HG03520 (cell line): ENCODE measurements at regions not wholly inside any gene's neighbourhood (a gene's known extent, or its start where the extent isn't known, plus 50 kb on each side); places are given as distances from the start of the nearest gene placed in this dataset.
"Not testable (repeated sequence)": the region's sequence is repeated elsewhere in the genome, so short reads cannot be mapped to it uniquely, and the experiment has no call there.

Experiments
- ATAC-seq: cut with Tn5 transposase; IDR thresholded peaks from one replicate; pipeline ENCODE4 v1.9.1; 2021; ENCODE audit warnings: mild to moderate bottlenecking, moderate library complexity; ENCODE audit not compliant: unreplicated experiment

- ATAC-seq, result no peak
These were observed 331.9 kb downstream of the NUP35 start for GRCh38 chr2:183456177-183456576.

GRCh38 chr2:183458460-183458859, 334.2 kb downstream of the NUP35 start:
- ATAC-seq, result no peak

GRCh38 chr2:183459466-183459865, 335.2 kb downstream of the NUP35 start:
- no peak for ATAC-seq

- no peak for ATAC-seq
These were observed 339.6 kb downstream of the NUP35 start for GRCh38 chr2:183463821-183464220.

- ATAC-seq, result no peak
These were observed 340.8 kb downstream of the NUP35 start for GRCh38 chr2:183465048-183465447.

- ATAC-seq, result no peak
These were observed 350.9 kb downstream of the NUP35 start for GRCh38 chr2:183474912-183475695.

GRCh38 chr2:183476490-183476889, 352.2 kb downstream of the NUP35 start:
- ATAC-seq, result no peak

- ATAC-seq, result no peak
These were observed 353.1 kb downstream of the NUP35 start for GRCh38 chr2:183477296-183477695.

GRCh38 chr2:183478941-183479595, 354.8 kb downstream of the NUP35 start:
- not testable (repeated sequence) for ATAC-seq

GRCh38 chr2:183487326-183487725, 363.1 kb downstream of the NUP35 start:
- no peak for ATAC-seq

- ATAC-seq, result no peak
These were observed 364.2 kb downstream of the NUP35 start for GRCh38 chr2:183488421-183488820.

GRCh38 chr2:183490489-183490888, 366.2 kb downstream of the NUP35 start:
- ATAC-seq, result no peak

GRCh38 chr2:183490914-183491313, 366.7 kb downstream of the NUP35 start:
- no peak for ATAC-seq

- ATAC-seq, result no peak
These were observed 368.8 kb downstream of the NUP35 start for GRCh38 chr2:183493040-183493439.

GRCh38 chr2:183495079-183495478, 370.8 kb downstream of the NUP35 start:
- ATAC-seq, result no peak

GRCh38 chr2:183495589-183496267, 371.5 kb downstream of the NUP35 start:
- ATAC-seq, result peak; percentile 99

- no peak for ATAC-seq
These were observed 373.6 kb downstream of the NUP35 start for GRCh38 chr2:183497861-183498260.

GRCh38 chr2:183505911-183506310, 381.7 kb downstream of the NUP35 start:
- ATAC-seq, result peak; percentile 97

GRCh38 chr2:183511154-183511553, 386.9 kb downstream of the NUP35 start:
- ATAC-seq, result no peak

GRCh38 chr2:183519371-183520056, 395.3 kb downstream of the NUP35 start:
- no peak for ATAC-seq

- no peak for ATAC-seq
These were observed 397.7 kb downstream of the NUP35 start for GRCh38 chr2:183521911-183522310.
